GM19035 (cell line): ENCODE measurements at regions not wholly inside any gene's neighbourhood (a gene's known extent, or its start where the extent isn't known, plus 50 kb on each side); places are given as distances from the start of the nearest gene placed in this dataset.

Experiments used
- ATAC-seq: cut with Tn5 transposase; IDR thresholded peaks from one replicate; pipeline ENCODE4 v1.9.1; 2021; ENCODE audit not compliant: unreplicated experiment

DNA sequence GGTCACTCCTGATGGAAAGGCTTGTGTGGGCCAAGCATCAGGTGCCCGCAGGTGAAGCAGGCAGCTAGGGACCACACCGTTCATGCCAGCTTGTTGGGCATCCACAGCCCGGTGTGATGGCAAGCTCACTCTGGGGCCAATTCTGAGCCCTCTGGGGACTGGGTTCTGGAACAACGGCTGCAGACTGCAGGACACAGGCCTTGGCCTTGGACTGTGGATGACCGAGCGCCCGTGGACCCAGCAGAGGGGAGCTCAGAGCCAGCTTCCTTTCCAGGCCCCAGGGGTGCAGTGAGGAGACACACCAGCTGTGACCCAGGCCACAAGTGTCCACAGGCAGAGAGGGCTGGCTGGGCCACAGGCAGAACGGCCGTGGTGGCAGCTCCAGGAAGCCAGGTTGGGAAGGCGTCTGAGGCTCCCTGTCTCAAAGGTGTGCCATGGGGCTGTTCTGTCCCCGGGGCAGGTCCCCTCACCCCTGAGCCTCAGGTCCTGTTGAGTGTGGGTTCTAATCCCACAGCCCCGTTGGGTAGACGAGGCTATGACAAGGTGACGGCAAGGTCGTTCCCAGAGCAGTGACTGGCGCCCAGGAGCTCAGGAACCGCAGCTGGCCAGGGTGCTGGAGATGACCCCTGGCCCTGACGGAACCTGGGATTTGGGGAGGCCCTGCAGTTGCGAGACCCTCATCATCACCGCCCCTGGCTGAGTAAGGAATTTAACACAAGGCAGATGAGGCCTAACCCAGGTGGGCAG lies 1079.4 kb downstream of the BRD1 start:
- ATAC-seq, result no peak

DNA sequence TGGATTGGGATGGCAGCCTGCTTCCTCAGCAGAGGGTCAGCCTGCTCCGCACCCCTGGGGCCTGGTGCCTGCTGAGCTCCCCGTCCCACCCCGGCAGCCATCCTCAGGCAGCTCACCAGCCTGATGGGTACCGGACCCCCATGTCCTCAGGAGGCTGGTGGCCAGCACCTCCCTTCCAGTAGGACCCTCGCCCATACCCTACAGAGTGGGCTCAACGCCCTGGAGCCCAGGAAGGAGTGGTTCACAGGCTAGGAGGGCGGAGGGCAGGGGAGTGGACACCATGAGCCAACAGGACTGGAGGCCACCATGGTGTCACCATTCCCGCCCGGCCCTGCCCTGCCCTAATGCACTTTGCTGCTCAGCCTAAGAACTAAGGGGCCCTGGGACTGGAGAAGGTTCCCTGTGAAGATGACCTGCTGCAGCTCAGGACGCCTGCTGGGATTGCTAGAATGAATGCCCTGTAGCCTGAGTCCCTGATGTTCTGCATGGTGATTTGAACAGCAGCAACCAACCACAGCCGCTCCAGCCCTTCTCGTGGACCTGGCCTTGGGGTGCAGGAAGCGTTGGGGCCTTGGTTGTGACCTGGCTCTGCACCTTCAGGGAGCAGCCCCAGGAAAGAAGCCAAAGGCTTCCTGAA lies 1080.8 kb downstream of the BRD1 start:
- no peak for ATAC-seq

DNA sequence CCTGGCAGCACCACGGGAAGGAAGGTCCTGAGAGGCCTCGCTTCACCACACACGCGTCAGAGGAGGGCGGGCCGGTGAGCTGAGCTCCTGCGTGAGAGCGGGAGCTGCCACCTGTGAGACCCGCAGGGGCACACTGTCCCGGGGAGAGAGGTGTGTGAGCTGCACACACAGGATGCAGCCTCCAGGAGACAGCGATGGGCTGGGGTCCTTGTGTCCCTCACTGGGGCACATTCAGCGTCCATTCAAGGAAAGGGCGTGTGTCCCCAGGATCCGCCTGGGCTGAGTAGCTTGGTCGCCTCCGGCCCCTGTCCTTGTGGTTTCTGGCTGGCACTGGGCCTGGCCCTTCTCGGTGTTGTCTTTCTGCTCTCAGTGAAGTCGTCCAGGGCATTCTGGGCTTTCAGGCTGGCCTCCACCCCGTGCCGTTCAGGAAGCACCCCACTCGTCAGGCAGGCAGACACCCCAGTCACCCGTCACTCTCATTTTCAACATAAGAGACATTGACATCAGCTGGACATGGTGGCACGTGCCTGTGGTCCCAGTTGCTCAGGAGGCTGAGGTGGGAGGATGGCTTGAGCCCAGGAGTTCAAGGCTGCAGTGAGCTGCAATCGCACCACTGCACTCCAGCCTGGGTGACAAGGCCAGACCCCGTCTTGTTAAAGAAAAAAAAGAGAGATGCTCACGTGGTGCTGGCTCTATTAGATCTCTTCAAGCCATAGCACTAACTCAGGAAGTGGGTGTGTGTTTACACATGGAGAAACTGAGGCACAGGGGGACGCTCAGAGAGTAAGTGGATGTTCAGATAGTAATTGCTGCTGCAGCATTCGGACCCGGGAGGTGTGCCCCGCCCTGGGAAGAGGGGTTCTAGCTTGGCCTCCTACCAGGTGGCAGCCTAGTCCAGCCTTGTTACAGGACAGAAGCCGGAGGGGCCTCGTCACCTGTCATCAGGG lies 1081.6 kb downstream of the BRD1 start:
- no peak for ATAC-seq

DNA sequence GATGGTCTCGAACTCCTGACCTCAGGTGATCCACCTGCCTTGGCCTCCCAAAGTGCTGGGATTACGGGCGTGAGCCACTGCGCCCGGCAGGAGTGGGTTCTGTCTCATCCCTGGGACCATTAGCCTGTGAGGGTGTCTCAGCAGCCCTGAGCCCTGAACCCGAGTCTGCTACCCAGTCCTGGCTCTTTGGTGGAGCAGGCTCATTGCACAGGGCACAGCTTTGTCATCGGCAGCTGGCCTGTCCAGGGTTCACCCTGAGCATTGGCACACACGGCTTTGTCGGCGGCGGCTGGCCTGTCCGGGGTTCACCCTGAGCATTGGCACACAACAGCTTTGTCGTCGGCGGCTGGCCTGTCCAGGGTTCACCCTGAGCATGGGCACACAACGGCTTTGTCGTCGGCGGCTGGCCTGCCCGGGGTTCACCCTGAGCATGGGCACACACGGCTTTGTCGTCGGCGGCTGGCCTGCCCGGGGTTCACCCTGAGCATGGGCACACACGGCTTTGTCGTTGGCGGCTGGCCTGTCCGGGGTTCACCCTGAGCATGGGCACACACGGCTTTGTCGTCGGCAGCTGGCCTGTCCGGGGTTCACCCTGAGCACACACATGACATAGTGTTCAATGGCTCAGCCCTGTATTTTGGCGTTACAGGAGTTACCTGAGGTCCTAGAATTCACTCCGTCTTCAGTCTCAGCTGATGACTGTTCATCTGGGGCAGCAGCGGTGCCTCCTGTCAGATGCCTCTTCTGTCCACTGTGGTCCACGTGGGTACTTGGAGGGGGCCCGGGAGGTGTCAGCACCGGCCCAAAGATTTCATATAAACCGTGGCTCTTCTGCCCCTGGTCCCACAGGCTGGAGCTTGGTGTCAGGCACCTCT lies 1082.5 kb downstream of the BRD1 start:
- no peak for ATAC-seq

DNA sequence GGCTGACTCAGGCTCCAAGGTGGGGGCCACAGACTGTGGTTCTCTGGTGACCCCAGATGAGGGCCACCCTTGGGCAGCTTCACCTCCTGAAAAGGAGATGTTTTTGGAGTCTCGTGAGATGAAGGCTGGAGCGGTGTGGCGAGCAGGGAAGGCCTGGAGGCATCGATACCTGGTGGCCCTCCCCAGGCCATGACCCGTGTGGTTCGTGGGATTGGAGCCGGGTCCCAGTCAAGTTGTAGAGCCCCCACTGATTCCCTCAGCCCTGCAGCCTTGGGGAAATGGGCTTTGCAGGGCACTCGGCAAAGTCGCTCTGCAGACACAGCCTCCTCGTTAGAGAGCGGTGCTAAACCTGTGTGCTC lies 1083.4 kb downstream of the BRD1 start:
- ATAC-seq, result no peak

DNA sequence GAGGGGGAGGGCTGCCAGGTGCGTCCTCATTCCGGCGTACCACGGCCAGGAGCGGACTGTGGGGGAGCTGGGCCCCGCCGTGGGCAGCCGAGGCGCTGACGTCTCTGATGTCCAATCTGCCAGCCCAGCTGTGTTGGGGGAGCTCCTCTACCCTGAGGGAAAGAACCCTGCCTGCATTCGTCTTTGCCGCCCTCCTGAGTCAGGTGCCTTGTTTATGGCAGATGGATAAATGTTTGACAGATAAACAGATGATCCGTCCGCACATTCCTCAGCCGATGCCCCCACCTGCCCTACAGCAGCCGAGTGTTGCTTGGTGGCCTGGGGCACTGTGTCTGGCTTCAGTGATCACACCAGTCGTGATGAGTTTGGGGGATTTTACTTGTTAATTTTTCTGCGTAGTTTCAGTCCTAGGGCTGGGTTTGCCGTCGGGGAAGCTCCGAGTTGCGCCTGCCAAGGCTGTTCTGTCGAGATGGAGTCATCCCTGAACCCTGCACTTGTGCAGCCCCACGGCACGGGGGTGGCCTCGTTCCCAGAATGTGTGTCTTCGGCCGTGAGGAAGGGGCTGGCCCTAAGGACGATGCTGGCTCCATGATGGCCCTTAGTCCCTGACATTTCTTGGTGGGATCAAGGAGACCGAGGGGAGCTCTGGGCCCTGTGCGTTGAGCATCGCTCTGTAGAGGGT lies 1083.9 kb downstream of the BRD1 start:
- ATAC-seq, result no peak

DNA sequence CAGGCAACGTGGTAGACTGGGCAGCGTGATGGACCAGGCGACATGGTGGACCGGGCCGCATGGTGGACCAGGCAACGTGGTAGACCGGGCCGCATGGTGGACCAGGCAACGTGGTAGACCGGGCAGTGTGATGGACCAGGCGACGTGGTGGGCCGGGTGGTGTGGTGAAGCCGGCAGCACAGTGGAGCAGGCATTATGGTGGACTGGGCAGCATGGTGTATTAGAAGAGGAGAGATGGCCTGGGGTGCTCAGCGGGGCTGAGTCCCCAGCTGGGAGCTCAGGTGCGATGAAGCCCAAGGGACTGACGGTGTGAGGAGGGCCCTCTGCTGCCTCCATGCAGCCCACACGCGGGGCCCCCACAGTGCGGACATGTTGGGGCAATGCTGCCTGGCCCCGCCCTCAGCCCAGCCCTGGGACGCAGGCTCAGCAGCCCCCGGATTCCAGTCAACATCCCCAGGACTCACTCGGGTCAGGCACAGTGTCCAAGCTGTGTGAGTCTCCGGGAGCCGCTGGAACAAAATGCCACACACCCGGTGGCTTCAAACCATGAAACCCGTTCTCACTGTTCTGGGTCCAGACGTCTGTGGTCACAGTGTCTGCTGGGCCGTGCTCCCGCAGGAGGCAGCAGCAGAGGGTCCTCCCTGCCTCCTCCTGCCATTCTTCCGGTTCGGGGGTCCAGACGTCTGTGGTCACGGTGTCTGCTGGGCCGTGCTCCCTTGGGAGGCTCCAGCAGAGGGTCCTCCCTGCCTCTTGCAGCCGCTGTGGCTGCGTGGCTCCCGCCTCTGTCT lies 1084.9 kb downstream of the BRD1 start:
- ATAC-seq, result no peak

DNA sequence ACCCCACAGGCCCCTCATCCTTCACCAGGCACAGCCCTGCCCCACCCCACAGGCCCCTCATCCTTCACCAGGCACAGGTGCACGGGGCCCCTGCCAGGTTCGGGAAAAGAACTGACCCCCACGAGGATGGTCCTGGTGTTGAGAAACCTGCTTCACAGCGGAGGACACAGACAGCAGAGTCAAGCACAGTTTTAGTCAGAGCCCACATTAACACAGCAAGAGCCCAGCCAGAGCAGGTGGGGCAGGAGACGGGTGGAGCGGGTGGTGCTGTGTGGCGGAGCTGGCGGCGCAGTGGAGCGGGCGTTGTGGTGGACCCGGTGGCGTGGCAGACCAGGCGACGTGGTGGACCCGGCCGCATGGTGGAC lies 1085.5 kb downstream of the BRD1 start:
- no peak for ATAC-seq

DNA sequence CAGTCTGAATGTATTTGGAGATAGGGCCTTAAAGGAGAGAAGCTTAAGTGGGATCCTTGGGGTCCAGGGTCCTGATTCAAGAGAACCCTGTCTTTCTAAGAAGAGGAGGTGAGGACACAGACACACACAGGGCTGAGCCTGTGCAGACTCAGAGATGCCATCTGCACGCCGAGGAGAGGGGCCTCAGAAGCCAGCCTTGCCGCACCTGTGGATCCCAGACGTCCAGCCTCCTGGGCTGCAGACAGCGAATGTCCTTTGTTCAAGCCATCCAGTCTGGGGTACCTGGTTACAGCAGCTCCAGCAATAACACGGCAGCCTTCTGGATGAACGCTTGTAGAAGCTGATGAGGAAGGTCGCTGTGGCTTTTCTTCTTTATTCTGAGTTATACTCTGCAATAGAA lies 1086.1 kb downstream of the BRD1 start:
- ATAC-seq, result no peak

DNA sequence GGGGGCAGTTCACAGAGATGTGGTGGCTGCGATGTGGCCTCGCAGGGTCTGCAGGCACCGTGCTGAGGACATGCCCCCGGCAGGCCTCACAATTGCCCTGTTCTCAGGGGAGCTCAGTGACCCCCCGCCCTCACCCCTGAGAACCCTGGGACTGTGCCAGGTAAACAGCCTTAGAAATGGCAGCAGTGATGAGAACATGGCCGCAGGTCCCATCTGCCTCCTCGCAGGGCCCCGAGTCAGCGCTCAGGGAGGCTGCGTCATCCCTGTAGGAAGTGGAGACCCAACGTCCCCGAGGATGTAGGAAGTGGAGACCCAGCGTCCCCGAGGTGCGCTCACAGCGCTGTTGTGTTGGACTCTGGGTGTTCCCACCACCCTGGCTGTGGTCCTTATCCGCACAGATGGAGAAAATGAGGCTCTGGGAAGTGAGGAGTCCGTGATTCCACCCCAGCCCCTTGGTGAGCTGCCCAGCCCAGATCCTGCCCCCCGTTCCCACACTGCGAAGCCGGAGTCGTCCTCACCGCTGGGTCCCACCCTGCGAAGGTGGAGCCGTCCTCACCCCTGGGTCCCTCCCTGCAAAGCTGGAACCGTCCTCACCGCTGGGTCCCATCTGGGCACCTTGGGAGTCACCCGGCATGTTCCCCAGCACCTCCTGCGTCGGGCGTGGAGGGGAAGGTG lies 1086.8 kb downstream of the BRD1 start:
- no peak for ATAC-seq

DNA sequence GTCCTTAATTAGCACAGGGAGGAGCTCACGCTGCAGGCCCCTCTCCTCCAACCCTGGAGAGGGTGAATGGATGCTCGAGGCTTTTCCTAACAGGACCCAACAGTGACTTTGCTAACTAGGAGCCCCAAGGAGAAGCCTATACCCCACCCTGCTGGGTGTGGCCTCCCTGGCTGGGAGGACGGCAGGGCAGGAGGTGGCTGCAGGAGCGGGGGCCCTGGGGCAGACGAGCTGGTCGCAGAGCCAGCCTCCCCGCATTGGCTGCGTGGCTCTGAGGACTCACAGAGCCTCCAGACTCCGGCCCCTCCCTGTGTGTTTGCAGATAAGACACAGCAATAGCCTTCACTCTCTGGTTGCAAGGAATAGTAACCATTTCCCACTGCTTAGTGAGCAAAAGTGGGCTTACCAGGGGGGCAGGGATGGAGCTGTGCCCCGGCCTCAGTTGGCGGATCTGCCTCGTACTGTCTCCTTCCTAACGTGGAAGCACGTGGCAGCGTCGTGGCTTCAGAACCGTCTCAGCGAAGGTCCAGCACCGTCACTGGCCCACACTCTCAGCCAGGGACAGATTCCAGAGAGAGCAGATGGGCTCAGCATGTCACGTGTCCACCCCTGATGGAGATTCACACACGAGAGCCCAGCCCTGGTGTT lies 1087.5 kb downstream of the BRD1 start:
- no peak for ATAC-seq

DNA sequence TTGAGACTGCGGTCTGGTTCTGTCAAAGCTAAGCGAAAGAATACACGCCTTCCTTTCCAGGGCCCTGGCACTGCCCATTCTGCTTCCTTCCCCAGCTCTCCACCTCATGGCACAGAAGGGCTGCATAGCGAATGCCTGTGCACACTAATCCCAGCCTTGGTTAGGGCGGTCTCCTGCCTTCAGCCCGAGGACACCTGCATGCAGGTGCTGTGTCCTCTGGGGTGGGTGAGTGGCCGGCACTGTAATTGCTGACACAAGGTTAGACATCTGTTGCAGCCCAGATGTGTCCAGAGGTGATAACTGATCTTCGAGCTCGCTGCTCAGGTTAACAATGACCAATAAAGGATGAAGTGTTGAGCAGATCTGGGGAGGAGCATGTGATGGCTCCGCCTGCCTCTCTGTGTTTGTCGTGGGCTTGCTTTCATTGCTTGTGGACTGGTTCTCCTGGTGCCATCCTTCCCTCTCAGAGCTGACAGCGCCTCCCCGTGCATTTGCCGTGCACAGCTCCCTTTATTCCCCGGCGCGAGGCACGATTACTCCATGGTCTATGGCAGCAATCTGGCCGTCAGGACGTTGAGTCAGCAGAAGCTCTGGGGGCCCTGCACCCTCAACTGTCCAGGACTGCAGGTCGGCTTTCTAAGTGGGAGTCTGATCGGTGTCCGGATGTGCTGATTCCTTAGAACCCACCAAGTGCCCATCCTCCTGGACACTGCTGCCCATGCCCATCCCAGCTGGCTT lies 1088.2 kb downstream of the BRD1 start:
- no peak for ATAC-seq

DNA sequence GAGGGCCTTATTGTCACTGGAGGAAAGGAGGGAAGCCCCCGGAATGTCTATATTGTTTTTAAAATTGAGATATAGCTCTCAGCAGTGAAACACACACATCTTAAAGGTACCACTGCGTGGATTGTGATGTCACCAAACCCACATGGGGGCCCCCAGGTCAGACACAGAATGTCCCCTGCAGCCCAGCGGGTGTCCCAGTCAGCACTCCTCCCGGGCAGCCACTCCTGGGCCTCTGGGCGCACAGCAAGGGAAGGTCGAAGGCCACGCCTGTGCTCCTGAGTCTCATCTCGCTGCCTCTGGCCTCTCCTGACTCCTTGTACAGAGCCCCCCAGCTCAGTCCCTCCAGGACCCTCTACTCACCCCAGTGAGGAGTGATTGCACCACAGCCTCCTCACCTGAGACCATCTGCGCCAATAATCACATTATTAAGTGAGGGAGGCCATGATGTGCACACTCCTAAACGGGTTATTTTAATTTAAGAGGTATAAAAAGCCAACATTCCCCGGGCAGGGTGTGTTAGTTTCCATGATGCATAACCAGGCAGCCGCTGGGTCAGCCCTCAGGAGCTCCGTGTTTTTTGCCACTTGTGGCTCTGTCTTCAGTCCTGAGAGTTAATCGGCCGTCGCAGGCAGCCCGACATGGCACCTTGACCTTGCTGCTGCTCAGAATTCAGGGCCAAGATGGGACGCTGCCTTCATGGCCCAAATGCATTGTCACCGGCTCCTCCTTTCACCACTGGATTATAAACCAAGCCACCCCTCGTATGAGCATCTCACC lies 1089.3 kb downstream of the BRD1 start:
- no peak for ATAC-seq

DNA sequence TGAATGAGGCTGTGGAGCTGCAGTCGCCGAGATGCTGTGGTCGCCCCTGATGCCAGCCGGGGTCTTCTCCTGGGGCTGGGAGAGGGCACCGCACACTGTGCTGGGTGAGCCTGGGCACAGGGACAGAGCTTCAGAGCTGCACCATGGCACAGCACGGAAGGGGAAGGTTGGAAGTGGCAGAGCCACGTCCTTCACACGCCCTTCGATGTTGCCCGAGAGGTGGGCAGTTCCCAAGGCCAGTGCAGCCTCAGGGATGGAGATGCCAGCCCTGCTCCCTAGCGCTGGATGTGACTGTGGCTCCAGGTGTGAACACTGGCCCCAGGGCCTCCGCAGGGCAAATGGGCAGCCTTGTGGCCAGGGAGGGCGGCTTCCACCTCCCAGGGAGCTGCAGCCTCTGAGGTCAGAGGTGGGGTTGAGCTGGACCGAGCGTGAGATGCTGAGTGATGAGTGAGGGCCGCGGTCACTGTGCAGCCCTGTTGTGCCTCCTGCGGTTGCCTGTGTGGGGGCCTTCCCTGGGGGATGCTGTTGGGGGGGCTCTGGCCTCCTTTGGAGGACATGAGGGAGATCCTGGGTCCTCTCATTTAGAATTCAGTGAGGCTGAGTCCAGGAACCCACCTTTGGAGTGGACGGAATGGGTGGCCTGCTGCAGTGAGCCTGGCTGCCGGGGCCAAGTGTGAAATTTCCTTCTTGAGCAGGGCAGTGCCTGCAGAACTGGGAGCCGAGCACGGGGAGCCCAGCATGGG lies 1090.0 kb downstream of the BRD1 start:
- no peak for ATAC-seq

DNA sequence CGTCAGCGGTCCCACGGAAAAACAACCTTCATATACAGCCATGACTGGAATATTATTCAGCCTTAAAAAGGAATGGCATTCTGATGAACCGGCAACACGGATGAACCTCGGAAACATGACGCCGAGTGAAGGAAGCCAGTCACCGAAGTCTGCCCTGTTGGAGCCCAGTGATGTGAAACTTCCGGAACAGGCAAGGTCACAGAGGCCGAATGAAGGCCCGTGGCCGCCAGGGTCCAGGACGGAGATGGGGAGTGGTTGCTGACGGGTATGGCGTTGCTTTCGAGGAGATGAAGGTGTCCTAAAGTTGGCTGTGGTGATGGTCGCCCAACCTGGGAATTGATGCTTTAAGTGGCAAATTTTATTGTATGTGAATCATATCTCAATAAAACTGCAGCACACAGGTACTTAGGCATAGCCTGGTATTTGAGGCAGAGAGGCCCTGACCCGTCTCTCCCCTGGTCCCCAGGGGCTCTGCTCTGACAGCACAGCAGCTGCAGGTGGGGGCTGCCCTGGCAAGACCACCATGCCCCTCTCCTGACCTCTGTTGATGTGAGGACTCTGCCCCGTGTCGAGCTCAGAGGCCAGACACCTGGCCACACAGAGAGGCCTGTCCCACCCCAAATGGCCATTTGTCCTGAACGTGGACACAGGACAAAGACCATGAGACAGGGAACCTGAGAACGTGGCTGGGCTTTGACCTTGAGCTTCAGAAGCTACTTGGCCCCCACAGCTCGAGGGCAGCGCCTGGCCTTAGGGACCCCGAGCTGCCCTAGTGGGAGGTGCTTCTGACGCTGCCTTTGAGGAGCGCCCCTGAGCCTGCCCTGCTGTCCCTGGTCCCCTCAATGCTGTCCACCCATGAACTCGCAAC lies 1090.8 kb downstream of the BRD1 start:
- ATAC-seq, result no peak
